ENCODE measurements at regions not wholly inside any gene's neighbourhood (a gene's known extent, or its start where the extent isn't known, plus 50 kb on each side); places are given as distances from the start of the nearest gene placed in this dataset.

GRCh38 chr14:97107080-97107479, 309.9 kb downstream of the VRK1 start:
- no peaks in the 10 kb centered on the region for H3K27me3 ChIP-seq (ENCODE audit: insufficient read depth, poor library complexity, severe bottlenecking)
- DNase-seq (ENCODE audit: low read depth in 1 of 2, low spot score in 1 of 2): no peak
- H3K4me3 ChIP-seq (replicated peaks; ENCODE audit: insufficient read depth, low read length): no peak overlapping the region
- no peak overlapping the region for H3K27ac ChIP-seq (replicated peaks)
- TF ChIP-seq SPI1 (IDR thresholded peaks at IDR 0.05; ENCODE audit: borderline replicate concordance, low read depth) (no peak), CTCF (IDR thresholded peaks at IDR 0.05; ENCODE audit: insufficient read depth, low read length) (no peak), POLR2AphosphoS5 (IDR thresholded peaks at IDR 0.05; ENCODE audit: low read depth) (no peak), GABPA (IDR thresholded peaks at IDR 0.05; ENCODE audit: low read depth) (no peak), REST (IDR thresholded peaks at IDR 0.05; ENCODE audit: insufficient replicate concordance, low read depth) (no peak)

GRCh38 chr14:97107760-97108159, 310.6 kb downstream of the VRK1 start:
- Histone ChIP-seq H3K4me3 (replicated peaks; ENCODE audit: insufficient read depth, low read length) (no peak overlapping the region), H3K27ac (replicated peaks) (no peak overlapping the region), H3K27me3 (ENCODE audit: insufficient read depth, poor library complexity, severe bottlenecking) (no peaks in the 10 kb centered on the region)
- no peak for DNase-seq (ENCODE audit: low read depth in 1 of 2, low spot score in 1 of 2)
- TF ChIP-seq GABPA (IDR thresholded peaks at IDR 0.05; ENCODE audit: low read depth) (no peak), POLR2AphosphoS5 (IDR thresholded peaks at IDR 0.05; ENCODE audit: low read depth) (no peak), SPI1 (IDR thresholded peaks at IDR 0.05; ENCODE audit: borderline replicate concordance, low read depth) (no peak), REST (IDR thresholded peaks at IDR 0.05; ENCODE audit: insufficient replicate concordance, low read depth) (no peak), CTCF (IDR thresholded peaks at IDR 0.05; ENCODE audit: insufficient read depth, low read length) (no peak)

- TF ChIP-seq CTCF (IDR thresholded peaks at IDR 0.05; ENCODE audit: insufficient read depth, low read length) (no peak), SPI1 (IDR thresholded peaks at IDR 0.05; ENCODE audit: borderline replicate concordance, low read depth) (no peak), POLR2AphosphoS5 (IDR thresholded peaks at IDR 0.05; ENCODE audit: low read depth) (no peak), REST (IDR thresholded peaks at IDR 0.05; ENCODE audit: insufficient replicate concordance, low read depth) (no peak), GABPA (IDR thresholded peaks at IDR 0.05; ENCODE audit: low read depth) (no peak)
- Histone ChIP-seq H3K27me3 (ENCODE audit: insufficient read depth, poor library complexity, severe bottlenecking) (no peaks in the 10 kb centered on the region), H3K27ac (replicated peaks) (no peak overlapping the region), H3K4me3 (replicated peaks; ENCODE audit: insufficient read depth, low read length) (no peak overlapping the region)
- no peak for DNase-seq (ENCODE audit: low read depth in 1 of 2, low spot score in 1 of 2)
These were observed 312.1 kb downstream of the VRK1 start for GRCh38 chr14:97109234-97109633.
